ENCODE measurements at regions not wholly inside any gene's neighbourhood (a gene's known extent, or its start where the extent isn't known, plus 50 kb on each side); places are given as distances from the start of the nearest gene placed in this dataset.

DNA sequence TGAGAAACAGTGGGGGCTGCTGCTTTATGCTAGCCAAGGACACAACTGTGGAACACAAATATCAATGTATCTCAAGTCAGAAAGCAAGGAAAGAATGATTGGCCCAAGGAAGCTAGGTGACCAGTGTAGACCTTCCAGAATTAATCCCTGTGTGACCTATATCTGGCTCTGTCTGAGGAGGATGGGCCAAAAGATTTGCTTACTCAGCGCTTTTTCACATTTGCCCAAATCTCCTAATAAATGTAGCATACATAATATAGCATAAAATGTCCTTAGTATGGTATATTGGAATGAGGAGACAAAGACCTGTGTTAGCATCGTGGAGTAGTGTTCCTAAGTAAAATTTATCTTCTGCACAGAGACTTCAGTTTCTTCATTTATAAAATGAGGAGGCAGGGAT lies 66.7 kb upstream of the NT5C1B start (continued):
- TF ChIP-seq, protein P1, sequence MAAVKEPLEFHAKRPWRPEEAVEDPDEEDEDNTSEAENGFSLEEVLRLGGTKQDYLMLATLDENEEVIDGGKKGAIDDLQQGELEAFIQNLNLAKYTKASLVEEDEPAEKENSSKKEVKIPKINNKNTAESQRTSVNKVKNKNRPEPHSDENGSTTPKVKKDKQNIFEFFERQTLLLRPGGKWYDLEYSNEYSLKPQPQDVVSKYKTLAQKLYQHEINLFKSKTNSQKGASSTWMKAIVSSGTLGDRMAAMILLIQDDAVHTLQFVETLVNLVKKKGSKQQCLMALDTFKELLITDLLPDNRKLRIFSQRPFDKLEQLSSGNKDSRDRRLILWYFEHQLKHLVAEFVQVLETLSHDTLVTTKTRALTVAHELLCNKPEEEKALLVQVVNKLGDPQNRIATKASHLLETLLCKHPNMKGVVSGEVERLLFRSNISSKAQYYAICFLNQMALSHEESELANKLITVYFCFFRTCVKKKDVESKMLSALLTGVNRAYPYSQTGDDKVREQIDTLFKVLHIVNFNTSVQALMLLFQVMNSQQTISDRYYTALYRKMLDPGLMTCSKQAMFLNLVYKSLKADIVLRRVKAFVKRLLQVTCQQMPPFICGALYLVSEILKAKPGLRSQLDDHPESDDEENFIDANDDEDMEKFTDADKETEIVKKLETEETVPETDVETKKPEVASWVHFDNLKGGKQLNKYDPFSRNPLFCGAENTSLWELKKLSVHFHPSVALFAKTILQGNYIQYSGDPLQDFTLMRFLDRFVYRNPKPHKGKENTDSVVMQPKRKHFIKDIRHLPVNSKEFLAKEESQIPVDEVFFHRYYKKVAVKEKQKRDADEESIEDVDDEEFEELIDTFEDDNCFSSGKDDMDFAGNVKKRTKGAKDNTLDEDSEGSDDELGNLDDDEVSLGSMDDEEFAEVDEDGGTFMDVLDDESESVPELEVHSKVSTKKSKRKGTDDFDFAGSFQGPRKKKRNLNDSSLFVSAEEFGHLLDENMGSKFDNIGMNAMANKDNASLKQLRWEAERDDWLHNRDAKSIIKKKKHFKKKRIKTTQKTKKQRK (IDR thresholded peaks at IDR 0.05; ENCODE audit: low read length) = no peak
- no peak for TF ChIP-seq ASH2L (IDR thresholded peaks at IDR 0.05; ENCODE audit: insufficient read length, low read depth, low read length)

DNA sequence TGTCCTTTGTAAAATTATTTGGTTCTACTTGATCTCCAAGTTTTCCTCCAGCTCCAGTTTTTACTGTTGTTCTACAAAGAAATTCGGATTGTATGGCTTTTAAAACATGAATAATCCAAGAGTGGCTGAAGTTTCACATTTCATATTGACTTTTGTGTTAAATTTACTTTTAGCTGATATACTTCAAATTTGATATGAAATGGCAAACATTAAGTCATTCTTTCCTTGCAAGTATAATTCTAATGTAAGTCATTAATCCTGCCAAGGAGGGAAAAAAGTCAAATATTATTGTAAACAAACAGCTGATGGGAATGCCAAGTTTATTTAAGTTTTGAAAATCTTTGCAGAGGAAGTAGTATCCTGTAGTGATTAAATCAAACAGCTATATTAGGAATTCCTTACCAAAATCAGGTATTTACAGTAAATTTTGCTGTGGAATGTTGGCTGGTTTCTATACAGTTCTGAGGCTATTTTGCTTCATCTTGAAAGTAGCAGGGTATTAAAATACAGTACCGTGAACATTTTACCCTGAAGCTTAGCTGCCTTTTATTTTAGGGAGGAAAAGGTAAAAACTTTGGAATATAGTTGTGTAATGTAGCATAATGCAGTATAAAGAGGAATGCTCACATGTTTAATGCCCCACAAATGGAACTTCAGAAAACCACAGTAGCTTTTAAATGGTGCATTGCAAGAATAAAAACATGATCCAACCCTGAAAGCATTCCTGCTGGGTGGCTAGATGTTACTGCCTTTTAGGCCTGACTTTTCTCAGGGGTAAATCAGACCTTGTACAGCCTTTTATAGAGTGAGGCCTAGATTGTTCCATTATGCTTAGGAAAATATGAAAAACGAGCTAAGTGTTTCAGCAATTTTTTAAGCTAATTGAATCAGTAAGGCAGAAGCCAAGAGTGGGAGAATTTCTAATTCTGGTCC lies 62.7 kb upstream of the NT5C1B start:
- Histone ChIP-seq H3K36me3 (replicated peaks in 1 of 2; ENCODE audit: control insufficient read depth in 1 of 2, insufficient read depth in 2 of 2, low read length in 2 of 2) (no peaks in the 10 kb centered on the region), H3K4me3 (replicated peaks in 1 of 3; ENCODE audit: insufficient read depth in 1 of 3, low read depth in 2 of 3, low read length in 3 of 3) (no peak overlapping the region), H4K20me1 (ENCODE audit: insufficient read depth, low read length) (no peaks in the 10 kb centered on the region), H3K4me2 (ENCODE audit: low read depth, low read length) (no peak overlapping the region), H3K9ac (ENCODE audit: insufficient read depth, low read depth, low read length) (no peak overlapping the region), H2AFZ (ENCODE audit: low read length) (no peak overlapping the region), H3K27me3 (ENCODE audit: control insufficient read depth in 1 of 2, insufficient read depth in 2 of 2, low read length in 2 of 2) (no peaks in the 10 kb centered on the region), H3K79me2 (ENCODE audit: insufficient read depth, low read length) (no peaks in the 10 kb centered on the region), H3K27ac (ENCODE audit: extremely low read length, insufficient read depth, low read length) (no peak overlapping the region), H3K9me3 (ENCODE audit: low read length) (no peaks in the 10 kb centered on the region), H3K4me1 (ENCODE audit: insufficient read depth, low read length) (no peaks in the 10 kb centered on the region)
- POLR2A ChIA-PET = interaction anchor here (1.1 kb wide), 1 partner anchor 695 kb away, joined by 3 read pairs; no protein-coding TSS in a partner anchor
- no peak for ATAC-seq
- in situ Hi-C loops (cut with HindIII; ENCODE audit: extremely low pct_ligation_motif_present, low pct_unique_long_range_greater_than_20kb) (no loop called here), intact Hi-C loops (cut with micrococcal nuclease; ENCODE audit: unreplicated experiment) (no loop called here)
- no TSS peak for BruUV-seq (replicated peaks)
- CTCF ChIA-PET (ENCODE audit: low intra/inter-chr PET ratio, low total read pairs) = no interaction called here
- no peak for DNase-seq (ENCODE audit: low spot score)
- no peak for FAIRE-seq
- WGBS (ENCODE audit: low lambda C conversion rate) = 20% methylated on average over 3 of the region's 3 CpGs
- no peak for TF ChIP-seq ZNF264 (CRISPR knock-in tag; IDR thresholded peaks at IDR 0.05)
- no peak for TF ChIP-seq ZNF12 (CRISPR knock-in tag; IDR thresholded peaks at IDR 0.05)
- TF ChIP-seq RFX3 (CRISPR knock-in tag; IDR thresholded peaks at IDR 0.05) = no peak
- no peak for TF ChIP-seq TRIM24 (CRISPR knock-in tag; IDR thresholded peaks at IDR 0.05)
- no peak for TF ChIP-seq FOSL2 (CRISPR knock-in tag; IDR thresholded peaks at IDR 0.05)
- TF ChIP-seq, protein P2, sequence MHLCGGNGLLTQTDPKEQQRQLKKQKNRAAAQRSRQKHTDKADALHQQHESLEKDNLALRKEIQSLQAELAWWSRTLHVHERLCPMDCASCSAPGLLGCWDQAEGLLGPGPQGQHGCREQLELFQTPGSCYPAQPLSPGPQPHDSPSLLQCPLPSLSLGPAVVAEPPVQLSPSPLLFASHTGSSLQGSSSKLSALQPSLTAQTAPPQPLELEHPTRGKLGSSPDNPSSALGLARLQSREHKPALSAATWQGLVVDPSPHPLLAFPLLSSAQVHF (CRISPR knock-in tag; IDR thresholded peaks at IDR 0.05) = no peak
- TF ChIP-seq, protein P3, sequence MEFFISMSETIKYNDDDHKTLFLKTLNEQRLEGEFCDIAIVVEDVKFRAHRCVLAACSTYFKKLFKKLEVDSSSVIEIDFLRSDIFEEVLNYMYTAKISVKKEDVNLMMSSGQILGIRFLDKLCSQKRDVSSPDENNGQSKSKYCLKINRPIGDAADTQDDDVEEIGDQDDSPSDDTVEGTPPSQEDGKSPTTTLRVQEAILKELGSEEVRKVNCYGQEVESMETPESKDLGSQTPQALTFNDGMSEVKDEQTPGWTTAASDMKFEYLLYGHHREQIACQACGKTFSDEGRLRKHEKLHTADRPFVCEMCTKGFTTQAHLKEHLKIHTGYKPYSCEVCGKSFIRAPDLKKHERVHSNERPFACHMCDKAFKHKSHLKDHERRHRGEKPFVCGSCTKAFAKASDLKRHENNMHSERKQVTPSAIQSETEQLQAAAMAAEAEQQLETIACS (CRISPR knock-in tag; IDR thresholded peaks at IDR 0.05) = no peak
- TF ChIP-seq, protein P4, sequence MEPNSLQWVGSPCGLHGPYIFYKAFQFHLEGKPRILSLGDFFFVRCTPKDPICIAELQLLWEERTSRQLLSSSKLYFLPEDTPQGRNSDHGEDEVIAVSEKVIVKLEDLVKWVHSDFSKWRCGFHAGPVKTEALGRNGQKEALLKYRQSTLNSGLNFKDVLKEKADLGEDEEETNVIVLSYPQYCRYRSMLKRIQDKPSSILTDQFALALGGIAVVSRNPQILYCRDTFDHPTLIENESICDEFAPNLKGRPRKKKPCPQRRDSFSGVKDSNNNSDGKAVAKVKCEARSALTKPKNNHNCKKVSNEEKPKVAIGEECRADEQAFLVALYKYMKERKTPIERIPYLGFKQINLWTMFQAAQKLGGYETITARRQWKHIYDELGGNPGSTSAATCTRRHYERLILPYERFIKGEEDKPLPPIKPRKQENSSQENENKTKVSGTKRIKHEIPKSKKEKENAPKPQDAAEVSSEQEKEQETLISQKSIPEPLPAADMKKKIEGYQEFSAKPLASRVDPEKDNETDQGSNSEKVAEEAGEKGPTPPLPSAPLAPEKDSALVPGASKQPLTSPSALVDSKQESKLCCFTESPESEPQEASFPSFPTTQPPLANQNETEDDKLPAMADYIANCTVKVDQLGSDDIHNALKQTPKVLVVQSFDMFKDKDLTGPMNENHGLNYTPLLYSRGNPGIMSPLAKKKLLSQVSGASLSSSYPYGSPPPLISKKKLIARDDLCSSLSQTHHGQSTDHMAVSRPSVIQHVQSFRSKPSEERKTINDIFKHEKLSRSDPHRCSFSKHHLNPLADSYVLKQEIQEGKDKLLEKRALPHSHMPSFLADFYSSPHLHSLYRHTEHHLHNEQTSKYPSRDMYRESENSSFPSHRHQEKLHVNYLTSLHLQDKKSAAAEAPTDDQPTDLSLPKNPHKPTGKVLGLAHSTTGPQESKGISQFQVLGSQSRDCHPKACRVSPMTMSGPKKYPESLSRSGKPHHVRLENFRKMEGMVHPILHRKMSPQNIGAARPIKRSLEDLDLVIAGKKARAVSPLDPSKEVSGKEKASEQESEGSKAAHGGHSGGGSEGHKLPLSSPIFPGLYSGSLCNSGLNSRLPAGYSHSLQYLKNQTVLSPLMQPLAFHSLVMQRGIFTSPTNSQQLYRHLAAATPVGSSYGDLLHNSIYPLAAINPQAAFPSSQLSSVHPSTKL (CRISPR knock-in tag; IDR thresholded peaks at IDR 0.05) = no peak
- TF ChIP-seq TEAD2 (CRISPR knock-in tag; IDR thresholded peaks at IDR 0.05) = no peak
- TF ChIP-seq DPF2 (CRISPR knock-in tag; IDR thresholded peaks at IDR 0.05; ENCODE audit: borderline replicate concordance, low read depth) = no peak
- TF ChIP-seq PHF20 (CRISPR knock-in tag; IDR thresholded peaks at IDR 0.05) = no peak
